Heart right ventricle (tissue), 16 donors: ENCODE measurements at regions not wholly inside any gene's neighbourhood (a gene's known extent, or its start where the extent isn't known, plus 50 kb on each side); places are given as distances from the start of the nearest gene placed in this dataset.
A peak's percentile ranks its signal among the peaks of the same experiment; 100 is the strongest.

ENCODE experiments used
- ATAC-seq, 8 donors: fragments of 200-7000 bp; cut with Tn5 transposase; one replicate each; pipeline ENCODE4 v1.9.1; 2020; ENCODE audit warnings: mild to moderate bottlenecking in 8 of 8, moderate library complexity in 8 of 8, moderate number of reproducible peaks in 1 of 8
- DNase-seq, 2 donors: peaks; one replicate each; pipeline ENCODE4 v3.0.0-alpha.2; 2020
- H3K27ac ChIP-seq, 10 donors: fragments of 200-600 bp; sonication (generic) in 2 of 10; one replicate each; pipeline versions ENCODE4 v1.5.0 to v1.8.0; 2020 to 2022; ENCODE audit warnings: mild to moderate bottlenecking in 3 of 10
- H3K27me3 ChIP-seq, 7 donors: fragments of 200-600 bp; one replicate each; pipeline ENCODE4 v1.8.0; 2021 to 2022; ENCODE audit warnings: mild to moderate bottlenecking in 2 of 7
- H3K36me3 ChIP-seq, 9 donors: fragments of 200-600 bp; sonication (generic) in 1 of 9; one replicate each; pipeline versions ENCODE4 v1.5.0 to v1.8.0; 2020 to 2022; ENCODE audit warnings: mild to moderate bottlenecking in 2 of 9
- H3K4me1 ChIP-seq, 9 donors: fragments of 200-600 bp; sonication (generic) in 1 of 9; one replicate each; pipeline versions ENCODE4 v1.5.0 to v1.8.0; 2020 to 2022; ENCODE audit warnings: mild to moderate bottlenecking in 4 of 9
- H3K4me3 ChIP-seq, 10 donors: fragments of 200-600 bp; sonication (generic) in 2 of 10; one replicate each; pipeline versions ENCODE4 v1.5.0 to v1.8.0; 2020 to 2022; ENCODE audit warnings: mild to moderate bottlenecking in 7 of 10, moderate library complexity in 2 of 10
- H3K9me3 ChIP-seq, 11 donors: fragments of 200-600 bp in 10 of 11; sonication (generic) in 2 of 11; one replicate each; pipeline versions ENCODE4 v1.5.0 to v1.8.0; 2013 to 2022; ENCODE audit warnings: mild to moderate bottlenecking in 2 of 11, control low read depth in 1 of 11, moderate library complexity in 1 of 11
- WGBS, 2 donors: extraction: QIAGEN DNeasy Blood & Tissue Kit; methylation state at CpG; one replicate each; pipeline ENCODE4 v1.1.7; 2013; ENCODE audit warnings: inconsistent platforms in 1 of 2; 5-methylcytosine and 5-hydroxymethylcytosine counted together
- intact Hi-C, 10 donors: fragments of 100-400 bp; cut with DNase I; formaldehyde crosslinking; loops; one replicate each; pipeline versions ENCODE4 v1.11.1 to v1.14.2; 2022
- TF ChIP-seq, protein P1 (sequence below), 9 donors: fragments of 200-600 bp; sonication (generic) in 2 of 9; IDR thresholded peaks; one replicate each; pipeline versions ENCODE4 v1.5.0 to v1.8.0; 2021 to 2022; ENCODE audit warnings: antibody characterized with exemption in 9 of 9, mild to moderate bottlenecking in 5 of 9, moderate library complexity in 1 of 9
- donor health status: Arrhythmogenic right ventricular cardiomyopathy.
- donor health status: ischemic (EF 13 %, LVEDD 7.1; RV severe dilation, severe dysfunction).
- donor health status: healthy with polysubstance abuse.
- donor health status: DM: no; HTN: yes; CAD: no.
- donor health status: DM: no; HTN: no; CAD: no.
- donor health status: ischemic (EF 25% LVEDD 6.9; RV normal size, moderate dysfunction).
- donor health status: ischemic (EF 25% LVEDD 5.7; RV mildly dilated, moderate dysfunction).
- donor health status: healthy.
- donor health status: DM: yes; HTN: yes; CAD: no.
- donor health status: Ischemic cardiomyopathy.
- donor health status: ischemic (EF 35%, LVEDD 5.7; RV mildly dilated, moderate dysfunction).
- donor health status: nonischemic (EF 11% LVEDD 7.7; RV severe dilation, severe dysfunction).
- donor health status: DM: yes; HTN: yes; CAD: no.
- donor health status: PGD.
- donor health status: ischemic (EF 29% LVEDD 5.4; RV normal size, mild dysfunction).
- donor health status: nonischemic (EF 23%, LVEDD 6.1; RV moderate dilation, normal function).

DNA sequence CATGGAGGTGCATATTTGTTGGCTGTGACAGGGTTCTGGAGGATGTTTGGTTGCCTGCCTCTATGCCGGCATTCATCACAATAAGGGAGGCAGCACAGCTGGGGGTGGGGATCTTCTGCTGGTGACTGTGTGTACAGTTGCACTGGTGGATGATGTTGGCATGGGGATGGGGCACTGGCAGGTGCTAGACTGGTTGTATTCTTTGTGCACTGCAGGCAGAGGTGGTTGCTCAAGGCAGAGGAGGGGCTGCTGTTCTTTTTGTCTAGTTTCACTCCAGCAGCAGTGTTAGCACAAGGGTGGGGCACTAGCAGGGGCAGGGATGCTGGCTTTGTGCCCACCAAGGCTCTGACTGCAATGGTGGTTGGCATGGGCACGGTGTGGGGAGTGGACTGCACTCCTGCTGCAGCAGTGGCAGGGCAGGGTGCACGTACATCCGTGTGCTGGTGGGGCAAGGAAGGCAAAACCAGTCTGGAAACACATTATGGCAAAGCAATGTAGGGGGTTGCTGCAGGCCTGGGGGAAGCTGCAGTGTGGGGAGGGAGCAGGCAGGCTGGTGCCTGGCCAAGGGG lies 69.3 kb downstream of the ISOC1 start:
- 94 to 97% methylated on average over 4 of the region's 4 CpGs for WGBS, 2 donors
- Histone ChIP-seq H3K4me1 (no peaks in the 10 kb centered on the region), H3K27me3 (no peaks in the 10 kb centered on the region), H3K4me3 (no peak overlapping the region), H3K9me3 (peaks cover 0 to 44% (median 12%) of the 10 kb centered on the region in 11 donors), H3K36me3 (no peaks in the 10 kb centered on the region), H3K27ac (no peak overlapping the region)
- DNase-seq (no peak), ATAC-seq (peak in 1 of 8 donors; percentile 13)
- TF ChIP-seq, protein P1, sequence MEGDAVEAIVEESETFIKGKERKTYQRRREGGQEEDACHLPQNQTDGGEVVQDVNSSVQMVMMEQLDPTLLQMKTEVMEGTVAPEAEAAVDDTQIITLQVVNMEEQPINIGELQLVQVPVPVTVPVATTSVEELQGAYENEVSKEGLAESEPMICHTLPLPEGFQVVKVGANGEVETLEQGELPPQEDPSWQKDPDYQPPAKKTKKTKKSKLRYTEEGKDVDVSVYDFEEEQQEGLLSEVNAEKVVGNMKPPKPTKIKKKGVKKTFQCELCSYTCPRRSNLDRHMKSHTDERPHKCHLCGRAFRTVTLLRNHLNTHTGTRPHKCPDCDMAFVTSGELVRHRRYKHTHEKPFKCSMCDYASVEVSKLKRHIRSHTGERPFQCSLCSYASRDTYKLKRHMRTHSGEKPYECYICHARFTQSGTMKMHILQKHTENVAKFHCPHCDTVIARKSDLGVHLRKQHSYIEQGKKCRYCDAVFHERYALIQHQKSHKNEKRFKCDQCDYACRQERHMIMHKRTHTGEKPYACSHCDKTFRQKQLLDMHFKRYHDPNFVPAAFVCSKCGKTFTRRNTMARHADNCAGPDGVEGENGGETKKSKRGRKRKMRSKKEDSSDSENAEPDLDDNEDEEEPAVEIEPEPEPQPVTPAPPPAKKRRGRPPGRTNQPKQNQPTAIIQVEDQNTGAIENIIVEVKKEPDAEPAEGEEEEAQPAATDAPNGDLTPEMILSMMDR (IDR thresholded peaks at IDR 0.05) = no peak
- intact Hi-C loops = loop anchor here in 1 of 10 donors (10.0 kb wide), 1 partner anchor 611 kb away; no protein-coding TSS in a partner anchor

DNA sequence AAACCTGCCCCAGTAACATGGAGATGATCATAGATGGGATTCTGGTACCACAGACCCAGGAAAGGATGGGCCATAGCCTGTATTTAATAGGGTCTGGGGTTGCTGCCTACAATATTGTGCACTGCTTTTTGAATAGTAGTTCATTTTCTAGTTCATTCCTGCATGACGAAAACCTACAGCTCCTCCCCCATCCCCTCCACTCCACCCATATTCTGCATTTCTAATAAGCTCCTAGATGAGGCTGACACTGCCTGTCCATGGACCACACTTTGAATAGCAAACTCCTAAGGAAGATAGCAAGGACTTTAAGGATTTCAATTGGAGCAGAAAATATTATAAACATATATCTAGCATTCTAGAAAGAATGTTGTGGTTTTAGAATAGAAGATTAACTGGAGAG lies 75.5 kb downstream of the ISOC1 start:
- DNase-seq (no peak), ATAC-seq (no peak)
- no peaks in the 10 kb centered on the region for H3K9me3 ChIP-seq
- H3K4me3 ChIP-seq = no peak overlapping the region
- H3K4me1 ChIP-seq = peaks cover 0 to 6% (median 0%) of the 10 kb centered on the region in 9 donors
- H3K27ac ChIP-seq = no peak overlapping the region
- no peaks in the 10 kb centered on the region for H3K27me3 ChIP-seq
- intact Hi-C loops = loop anchor here in 6 of 10 donors (5.0 to 10.0 kb wide), 2 partner anchors 595 to 597 kb away; no protein-coding TSS in a partner anchor
- TF ChIP-seq, protein P1 (IDR thresholded peaks at IDR 0.05) = no peak
- no peaks in the 10 kb centered on the region for H3K36me3 ChIP-seq
- WGBS, 2 donors = 45 to 46% methylated on average over 1 of the region's 1 CpG

DNA sequence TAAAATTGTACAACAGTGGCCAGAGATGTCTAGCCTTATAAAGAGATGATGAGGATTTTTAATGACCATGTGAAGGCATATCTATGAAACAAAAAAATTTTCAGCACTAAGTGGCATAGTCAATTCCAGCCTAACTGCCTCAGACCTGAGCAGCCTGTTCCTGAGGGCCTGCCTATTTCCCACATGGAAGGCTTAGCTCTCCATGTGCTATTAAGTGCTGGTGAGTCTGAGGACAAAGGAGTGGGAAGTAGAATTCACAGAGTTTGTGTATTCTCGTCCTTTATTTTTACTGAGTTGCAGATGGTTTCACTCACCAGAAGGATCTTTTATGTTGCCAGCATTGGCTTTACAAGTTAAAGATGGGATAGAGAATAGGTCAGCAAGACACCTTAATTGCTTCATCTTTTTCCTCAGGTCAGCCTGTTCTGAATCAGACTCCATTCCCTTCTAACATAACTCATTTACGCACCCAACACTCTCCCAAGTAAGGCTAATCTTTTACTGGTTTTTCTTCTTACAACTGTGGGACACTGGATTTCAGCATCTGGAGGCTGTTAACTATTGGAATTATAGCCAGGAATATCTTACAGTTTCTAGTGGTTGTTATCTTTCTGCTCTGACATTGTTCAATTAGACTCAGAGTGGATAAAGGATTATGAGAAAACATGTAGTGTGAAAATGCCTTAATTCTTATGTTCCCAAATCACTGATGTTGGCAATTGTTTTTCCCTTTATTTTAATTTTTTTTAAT lies 76.8 kb downstream of the ISOC1 start:
- Histone ChIP-seq H3K36me3 (no peaks in the 10 kb centered on the region), H3K9me3 (no peaks in the 10 kb centered on the region), H3K27ac (peak overlapping the region in 2 of 10 donors; percentile 3 to 30), H3K27me3 (no peaks in the 10 kb centered on the region), H3K4me1 (peaks cover 0 to 6% (median 0%) of the 10 kb centered on the region in 9 donors), H3K4me3 (no peak overlapping the region)
- intact Hi-C loops = loop anchor here in 6 of 10 donors (5.0 to 10.0 kb wide), 2 partner anchors 593 to 596 kb away; no protein-coding TSS in a partner anchor
- 70 to 78% methylated on average over 2 of the region's 2 CpGs for WGBS, 2 donors
- DNase-seq (no peak), ATAC-seq (peak in 5 of 8 donors; percentile 35 to 65 (median 54))
- TF ChIP-seq, protein P1 (IDR thresholded peaks at IDR 0.05) = no peak

DNA sequence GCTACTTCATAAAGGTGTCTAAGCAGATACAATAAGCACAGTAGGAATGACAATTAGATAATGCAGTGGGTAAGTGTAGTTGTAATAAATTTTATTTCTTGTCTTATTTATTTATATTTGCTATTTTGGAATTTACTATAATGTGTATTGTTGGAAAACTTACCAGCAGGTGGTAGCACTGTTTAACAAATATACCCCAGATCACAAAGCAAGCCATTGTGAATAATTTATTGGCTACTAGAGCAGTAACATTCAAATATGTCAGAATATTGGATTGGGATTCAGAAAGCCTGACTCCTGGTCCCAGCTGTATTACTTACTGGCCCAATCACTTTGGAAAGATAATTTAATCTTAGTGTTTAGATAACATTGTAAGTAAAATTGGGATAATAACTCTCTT lies 78.0 kb downstream of the ISOC1 start:
- intact Hi-C loops = loop anchor here in 7 of 10 donors (2.0 to 10.0 kb wide), 3 partner anchors 592 to 598 kb away; no protein-coding TSS in a partner anchor
- H3K27ac ChIP-seq = no peak overlapping the region
- DNase-seq = no peak
- H3K9me3 ChIP-seq = no peaks in the 10 kb centered on the region
- H3K4me1 ChIP-seq = peaks cover 0 to 6% (median 0%) of the 10 kb centered on the region in 9 donors
- peak in 6 of 8 donors; percentile 39 to 71 (median 55) for ATAC-seq
- H3K4me3 ChIP-seq = no peak overlapping the region
- no peaks in the 10 kb centered on the region for H3K36me3 ChIP-seq
- H3K27me3 ChIP-seq = no peaks in the 10 kb centered on the region
- TF ChIP-seq, protein P1 (IDR thresholded peaks at IDR 0.05) = peak in 7 of 9 donors; percentile 17 to 46 (median 35)
